Nephron (organoid): ENCODE measurements at regions not wholly inside any gene's neighbourhood (a gene's known extent, or its start where the extent isn't known, plus 50 kb on each side); places are given as distances from the start of the nearest gene placed in this dataset.
A peak's percentile ranks its signal among the peaks of the same experiment; 100 is the strongest.

ENCODE experiments used
- H3K27ac Mint-ChIP-seq, 3 experiments: 2 replicates each; pipeline ENCODE4 v1.8.0; 2020; ENCODE audit warnings: mixed read lengths in 3 of 3, mild to moderate bottlenecking in 2 of 3, moderate library complexity in 1 of 3
- H3K27me3 Mint-ChIP-seq: 2 replicates; pipeline ENCODE4 v1.8.0; 2021; ENCODE audit warnings: low read depth, mild to moderate bottlenecking, moderate library complexity, mixed read lengths
- H3K36me3 Mint-ChIP-seq: 2 replicates; pipeline ENCODE4 v1.8.0; 2020; ENCODE audit warnings: low read depth, mixed read lengths
- H3K4me1 Mint-ChIP-seq: 2 replicates; pipeline ENCODE4 v1.8.0; 2020; ENCODE audit warnings: mixed read lengths
- H3K4me3 Mint-ChIP-seq, 3 experiments: 2 replicates each; pipeline ENCODE4 v1.8.0; 2020; ENCODE audit warnings: mild to moderate bottlenecking in 3 of 3, mixed read lengths in 3 of 3, moderate library complexity in 2 of 3
- H3K9me3 Mint-ChIP-seq: 2 replicates; pipeline ENCODE4 v1.8.0; 2020; ENCODE audit warnings: mixed read lengths
- CTCF ChIP-seq, 3 experiments: fragments of 200-600 bp; sonication (generic); IDR thresholded peaks; one replicate each; pipeline ENCODE4 v1.5.0; 2021; ENCODE audit warnings: antibody characterized with exemption in 3 of 3; ENCODE audit not compliant: unreplicated experiment in 3 of 3

GRCh38 chr4:187064033-187064432 is 340.4 kb upstream of the FAT1 start:
- no peak overlapping the region for H3K27ac Mint-ChIP-seq
- H3K4me1 Mint-ChIP-seq, result peaks cover 15% of the 10 kb centered on the region
- H3K9me3 Mint-ChIP-seq, result no peaks in the 10 kb centered on the region
- no peak overlapping the region for H3K4me3 Mint-ChIP-seq
- no peaks in the 10 kb centered on the region for H3K27me3 Mint-ChIP-seq
- H3K36me3 Mint-ChIP-seq, result no peaks in the 10 kb centered on the region
- no peak for TF ChIP-seq CTCF (IDR thresholded peaks at IDR 0.05; ENCODE audit: unreplicated experiment in 3 of 3)

- Mint-ChIP-seq H3K4me3 (no peak overlapping the region), H3K4me1 (peaks cover 10% of the 10 kb centered on the region), H3K9me3 (no peaks in the 10 kb centered on the region), H3K36me3 (no peaks in the 10 kb centered on the region), H3K27ac (peak overlapping the region in 2 of 3 experiments; percentile 23 to 28), H3K27me3 (peaks cover 5% of the 10 kb centered on the region)
- TF ChIP-seq CTCF (IDR thresholded peaks at IDR 0.05; ENCODE audit: unreplicated experiment in 3 of 3), result no peak
These were observed 341.7 kb upstream of the FAT1 start for GRCh38 chr4:187065396-187065795.

GRCh38 chr4:187065806-187066205 is 342.1 kb upstream of the FAT1 start:
- Mint-ChIP-seq H3K4me3 (no peak overlapping the region), H3K4me1 (peaks cover 11% of the 10 kb centered on the region), H3K27me3 (peaks cover 5% of the 10 kb centered on the region), H3K27ac (peak overlapping the region in 1 of 3 experiments; percentile 23), H3K9me3 (no peaks in the 10 kb centered on the region), H3K36me3 (no peaks in the 10 kb centered on the region)
- TF ChIP-seq CTCF (IDR thresholded peaks at IDR 0.05; ENCODE audit: unreplicated experiment in 3 of 3), result no peak

- Mint-ChIP-seq H3K9me3 (no peaks in the 10 kb centered on the region), H3K4me3 (no peak overlapping the region), H3K4me1 (peaks cover 26% of the 10 kb centered on the region), H3K27me3 (peaks cover 5% of the 10 kb centered on the region), H3K27ac (no peak overlapping the region), H3K36me3 (no peaks in the 10 kb centered on the region)
- TF ChIP-seq CTCF (IDR thresholded peaks at IDR 0.05; ENCODE audit: unreplicated experiment in 3 of 3), result no peak
These were observed 345.7 kb upstream of the FAT1 start for GRCh38 chr4:187069398-187069797.

GRCh38 chr4:187070158-187070557 is 346.5 kb upstream of the FAT1 start:
- H3K27ac Mint-ChIP-seq, result no peak overlapping the region
- H3K4me1 Mint-ChIP-seq, result peaks cover 26% of the 10 kb centered on the region
- no peaks in the 10 kb centered on the region for H3K36me3 Mint-ChIP-seq
- H3K9me3 Mint-ChIP-seq, result no peaks in the 10 kb centered on the region
- TF ChIP-seq CTCF (IDR thresholded peaks at IDR 0.05; ENCODE audit: unreplicated experiment in 3 of 3), result no peak
- H3K4me3 Mint-ChIP-seq, result no peak overlapping the region
- H3K27me3 Mint-ChIP-seq, result peaks cover 5% of the 10 kb centered on the region

GRCh38 chr4:187070740-187071139 is 347.1 kb upstream of the FAT1 start:
- H3K4me1 Mint-ChIP-seq, result peaks cover 26% of the 10 kb centered on the region
- H3K9me3 Mint-ChIP-seq, result no peaks in the 10 kb centered on the region
- H3K27me3 Mint-ChIP-seq, result peaks cover 5% of the 10 kb centered on the region
- TF ChIP-seq CTCF (IDR thresholded peaks at IDR 0.05; ENCODE audit: unreplicated experiment in 3 of 3), result no peak
- no peaks in the 10 kb centered on the region for H3K36me3 Mint-ChIP-seq
- H3K4me3 Mint-ChIP-seq, result no peak overlapping the region
- no peak overlapping the region for H3K27ac Mint-ChIP-seq
